Upper lobe of left lung (tissue), 6 donors: ENCODE measurements at regions not wholly inside any gene's neighbourhood (a gene's known extent, or its start where the extent isn't known, plus 50 kb on each side); places are given as distances from the start of the nearest gene placed in this dataset.

ENCODE experiments used
- ATAC-seq, 2 donors: fragments of 200-7000 bp; cut with Tn5 transposase; one replicate each; pipeline ENCODE4 v1.9.1; 2022; ENCODE audit warnings: mild to moderate bottlenecking in 2 of 2, moderate library complexity in 2 of 2; ENCODE audit not compliant: low FRiP score in 2 of 2
- DNase-seq, 2 donors: peaks; one replicate each; pipeline ENCODE4 v3.0.0-alpha.2; 2019 to 2020
- H3K27ac ChIP-seq, 4 donors: fragments of 200-600 bp; sonication (generic); one replicate each; pipeline ENCODE4 v1.5.1; 2016 to 2019
- H3K27me3 ChIP-seq, 4 donors: fragments of 200-600 bp; sonication (generic); one replicate each; pipeline ENCODE4 v1.5.1; 2017 to 2019
- H3K36me3 ChIP-seq, 4 donors: fragments of 200-600 bp; sonication (generic); one replicate each; pipeline ENCODE4 v1.5.1; 2016 to 2019
- H3K4me1 ChIP-seq, 4 donors: fragments of 200-600 bp; sonication (generic); one replicate each; pipeline ENCODE4 v1.5.1; 2018 to 2019
- H3K4me3 ChIP-seq, 4 donors: fragments of 200-600 bp; sonication (generic); one replicate each; pipeline ENCODE4 v1.5.1; 2017 to 2019; ENCODE audit warnings: mild to moderate bottlenecking in 2 of 4, moderate library complexity in 1 of 4
- H3K9me3 ChIP-seq, 4 donors: fragments of 200-600 bp; sonication (generic); one replicate each; pipeline ENCODE4 v1.5.1; 2018 to 2019
- CTCF ChIP-seq, 6 experiments: fragments of 450-650 bp in 4 of 6; fragments of 200-600 bp in 2 of 6; sonication (generic) in 2 of 6; IDR thresholded peaks; one replicate each; pipeline ENCODE4 v1.5.1; 2016 to 2019; ENCODE audit warnings: antibody characterized with exemption in 6 of 6
- EP300 ChIP-seq, 4 donors: sonication (generic); formaldehyde crosslinking; IDR thresholded peaks; one replicate each; pipeline ENCODE4 v1.5.1; 2017; ENCODE audit warnings: antibody characterized with exemption in 4 of 4, control low read depth in 2 of 4
- POLR2A ChIP-seq, 4 donors: fragments of 450-650 bp; IDR thresholded peaks; one replicate each; pipeline ENCODE4 v1.5.1; 2016 to 2017; ENCODE audit warnings: antibody characterized with exemption in 4 of 4, mild to moderate bottlenecking in 2 of 4
- POLR2AphosphoS5 ChIP-seq, 2 donors: sonication (generic); formaldehyde crosslinking; IDR thresholded peaks; one replicate each; pipeline ENCODE4 v1.5.1; 2017; ENCODE audit warnings: antibody characterized with exemption in 2 of 2
- WGBS, 2 donors: methylation state at CpG; one replicate each; pipeline ENCODE4 v1.1.5; 2017 to 2018; 5-methylcytosine and 5-hydroxymethylcytosine counted together
- donor health status: DM: no; HTN: no; CAD: no; lungs with moderate emphysema.
- donor health status: DM: no; HTN: yes; CAD: no; lungs with severe emphysema.

DNA sequence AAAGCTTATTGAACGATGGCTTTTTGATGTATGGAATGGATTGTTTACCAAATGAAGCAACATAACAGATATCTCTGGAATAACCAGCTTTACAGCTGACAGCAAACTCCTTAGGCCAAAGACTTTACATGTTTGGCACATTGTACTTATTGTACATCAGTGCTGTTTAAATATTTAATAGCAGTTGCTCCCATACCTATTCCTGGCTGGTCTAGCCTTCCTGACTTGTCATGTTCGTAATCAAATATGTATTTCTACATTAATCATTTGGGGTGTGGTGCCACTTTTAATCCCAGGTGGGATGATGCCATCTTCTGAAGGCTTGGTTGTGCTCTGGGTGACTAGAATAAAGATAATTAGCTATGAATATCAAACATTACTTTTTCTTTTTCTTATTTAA, 67.4 kb upstream of the FRY start:
- no peak overlapping the region for H3K27ac ChIP-seq
- ATAC-seq = no peak
- H3K9me3 ChIP-seq = no peaks in the 10 kb centered on the region
- no peaks in the 10 kb centered on the region for H3K36me3 ChIP-seq
- WGBS, 2 donors = 71 to 80% methylated on average over 2 of the region's 2 CpGs
- DNase-seq = no peak
- H3K4me3 ChIP-seq = no peak overlapping the region
- H3K27me3 ChIP-seq = no peaks in the 10 kb centered on the region
- TF ChIP-seq POLR2AphosphoS5 (IDR thresholded peaks at IDR 0.05) (no peak), CTCF (IDR thresholded peaks at IDR 0.05) (no peak), POLR2A (IDR thresholded peaks at IDR 0.05) (no peak), EP300 (IDR thresholded peaks at IDR 0.05) (no peak)
- H3K4me1 ChIP-seq = peaks cover 9 to 14% (median 11%) of the 10 kb centered on the region in 4 donors

DNA sequence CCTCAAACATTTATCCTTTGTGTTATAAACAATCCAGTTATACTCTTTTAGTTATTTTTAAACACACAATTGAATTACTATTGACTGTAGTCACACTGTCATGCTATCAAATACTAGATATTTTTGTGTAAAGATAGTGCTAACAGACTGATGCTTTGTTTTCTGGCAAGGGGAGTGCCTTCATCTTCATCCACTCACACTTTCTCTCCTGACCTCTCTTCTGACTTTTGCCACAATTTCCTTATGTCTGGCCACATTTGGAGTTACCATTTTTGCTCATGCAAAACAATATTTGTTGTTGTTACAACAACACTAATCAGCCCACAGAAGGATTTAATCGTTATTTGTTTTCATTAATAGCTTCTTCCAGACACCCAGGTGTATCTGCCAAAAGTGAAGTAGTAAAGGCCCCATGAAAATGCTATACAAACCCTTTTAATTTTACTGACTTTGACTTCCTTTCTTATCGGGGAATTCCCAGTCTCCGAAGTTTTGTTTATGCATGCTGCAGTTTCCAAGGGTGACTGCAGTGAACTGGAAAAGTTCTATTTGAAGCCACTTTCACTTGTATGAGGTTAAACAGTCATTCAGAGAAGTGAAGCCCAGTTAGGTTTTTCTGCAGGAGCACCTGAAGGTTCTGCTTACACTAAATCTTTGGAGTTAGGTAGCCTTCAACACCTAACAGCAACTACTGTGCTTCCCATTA, 66.1 kb upstream of the FRY start:
- H3K36me3 ChIP-seq = no peaks in the 10 kb centered on the region
- H3K27me3 ChIP-seq = no peaks in the 10 kb centered on the region
- DNase-seq = no peak
- no peak overlapping the region for H3K27ac ChIP-seq
- no peaks in the 10 kb centered on the region for H3K9me3 ChIP-seq
- TF ChIP-seq POLR2AphosphoS5 (IDR thresholded peaks at IDR 0.05) = no peak
- TF ChIP-seq POLR2A (IDR thresholded peaks at IDR 0.05) = no peak
- TF ChIP-seq CTCF (IDR thresholded peaks at IDR 0.05) = no peak
- TF ChIP-seq EP300 (IDR thresholded peaks at IDR 0.05) = no peak
- H3K4me3 ChIP-seq = no peak overlapping the region
- WGBS, 2 donors = 26 to 35% methylated on average over 3 of the region's 3 CpGs
- peaks cover 9 to 14% (median 11%) of the 10 kb centered on the region in 4 donors for H3K4me1 ChIP-seq
- peak in 1 of 2 donors; percentile 28 for ATAC-seq

DNA sequence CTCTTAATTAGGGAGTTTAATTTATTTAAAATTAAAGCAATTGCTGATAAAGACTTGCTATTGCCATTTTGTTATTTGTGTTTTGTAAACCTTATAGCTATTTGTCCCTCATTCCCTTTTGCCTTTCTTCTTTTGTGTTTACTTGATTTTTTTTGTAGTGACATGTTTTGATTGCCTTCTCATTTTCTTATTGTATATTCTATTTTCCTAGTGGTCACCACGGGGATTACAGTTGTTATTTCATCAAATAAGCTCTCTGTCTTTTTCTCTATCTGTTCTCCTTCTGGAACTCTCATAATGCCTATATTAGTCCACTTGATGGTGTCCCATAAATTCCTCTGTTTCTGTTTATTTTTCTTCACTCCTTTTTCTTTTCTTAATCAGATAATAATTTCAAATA, 64.4 kb upstream of the FRY start:
- H3K27me3 ChIP-seq = no peaks in the 10 kb centered on the region
- no peak overlapping the region for H3K27ac ChIP-seq
- DNase-seq = no peak
- peaks cover 9 to 14% (median 11%) of the 10 kb centered on the region in 4 donors for H3K4me1 ChIP-seq
- ATAC-seq = no peak
- no peak overlapping the region for H3K4me3 ChIP-seq
- H3K36me3 ChIP-seq = no peaks in the 10 kb centered on the region
- TF ChIP-seq POLR2A (IDR thresholded peaks at IDR 0.05) (no peak), POLR2AphosphoS5 (IDR thresholded peaks at IDR 0.05) (no peak), CTCF (IDR thresholded peaks at IDR 0.05) (no peak), EP300 (IDR thresholded peaks at IDR 0.05) (no peak)
- WGBS, 2 donors = 84 to 89% methylated on average over 1 of the region's 1 CpG
- no peaks in the 10 kb centered on the region for H3K9me3 ChIP-seq

GRCh38 chr13:31968473-31968872, 63.1 kb upstream of the FRY start:
- Histone ChIP-seq H3K4me1 (peaks cover 9 to 14% (median 11%) of the 10 kb centered on the region in 4 donors), H3K27ac (no peak overlapping the region), H3K27me3 (no peaks in the 10 kb centered on the region), H3K36me3 (no peaks in the 10 kb centered on the region), H3K4me3 (no peak overlapping the region), H3K9me3 (no peaks in the 10 kb centered on the region)
- WGBS, 2 donors = 32 to 40% methylated on average over 3 of the region's 3 CpGs
- TF ChIP-seq POLR2A (IDR thresholded peaks at IDR 0.05) (no peak), POLR2AphosphoS5 (IDR thresholded peaks at IDR 0.05) (no peak), EP300 (IDR thresholded peaks at IDR 0.05) (no peak), CTCF (IDR thresholded peaks at IDR 0.05) (no peak)
- ATAC-seq (peak in 1 of 2 donors; percentile 65), DNase-seq (peak in 1 of 2 donors; percentile 68)
